SKM-1 treated with dmso at 0.1 percent for 144 hours (cell line): ENCODE measurements at regions not wholly inside any gene's neighbourhood (a gene's known extent, or its start where the extent isn't known, plus 50 kb on each side); places are given as distances from the start of the nearest gene placed in this dataset.
"Not testable (repeated sequence)": the region's sequence is repeated elsewhere in the genome, so short reads cannot be mapped to it uniquely, and the experiment has no call there.

Source experiments
- DNase-seq: peaks from one replicate; lab custom pipeline; 2025; ENCODE audit not compliant: unreplicated experiment; lab: John Stamatoyannopoulos, UW

GRCh38 chr5:110288766-110289511 lies 437.5 kb downstream of the TMEM232 start:
- DNase-seq, result peak; percentile 22

GRCh38 chr5:110289512-110289810 lies 437.0 kb downstream of the TMEM232 start:
- no peak for DNase-seq

- no peak for DNase-seq
Observed at GRCh38 chr5:110290542-110290941, 435.9 kb downstream of the TMEM232 start.

- DNase-seq, result no peak
Observed at GRCh38 chr5:110294281-110294680, 432.2 kb downstream of the TMEM232 start.

- no peak for DNase-seq
Observed at GRCh38 chr5:110297152-110297670, 429.3 kb downstream of the TMEM232 start.

GRCh38 chr5:110304176-110304575 lies 422.3 kb downstream of the TMEM232 start:
- DNase-seq, result no peak

DNA sequence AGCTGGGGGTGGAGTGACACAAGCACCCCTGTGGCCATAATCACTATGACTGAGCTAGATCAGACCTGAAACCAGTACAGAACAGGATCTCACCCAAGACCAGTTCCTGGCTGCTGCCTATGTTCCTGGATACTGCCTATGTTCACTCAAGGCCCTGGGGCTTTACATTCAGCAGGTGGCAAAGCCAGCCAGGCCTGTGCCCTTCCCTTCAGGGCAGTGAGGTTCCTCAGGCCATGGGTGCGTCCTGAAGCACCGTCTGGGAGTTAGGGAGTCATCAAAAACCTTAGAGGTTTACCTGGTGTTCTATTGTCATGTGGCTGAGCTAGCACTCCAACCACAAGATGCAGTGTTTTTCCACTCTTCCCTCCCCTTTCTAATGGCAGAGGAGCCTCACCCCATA lies 419.8 kb downstream of the TMEM232 start:
- no peak for DNase-seq

DNA sequence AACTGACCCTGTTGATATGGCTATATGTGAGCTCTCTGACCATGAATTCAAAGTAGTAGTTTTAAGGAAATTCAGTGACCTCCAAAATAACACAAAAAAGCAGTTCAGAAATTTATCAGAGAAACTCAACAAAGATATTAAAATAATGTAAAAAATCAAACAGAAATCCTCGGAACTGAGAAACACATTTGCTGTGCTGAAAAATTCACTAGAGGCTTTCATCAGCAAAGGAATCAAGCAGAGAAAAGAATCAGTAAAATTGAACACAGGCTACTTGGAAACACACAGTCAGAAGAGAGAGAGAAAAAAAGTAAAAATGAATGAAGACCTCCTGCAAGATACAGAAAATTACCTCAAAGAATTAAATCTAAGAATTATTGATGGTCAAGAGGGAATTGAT lies 417.2 kb downstream of the TMEM232 start:
- no peak for DNase-seq

DNA sequence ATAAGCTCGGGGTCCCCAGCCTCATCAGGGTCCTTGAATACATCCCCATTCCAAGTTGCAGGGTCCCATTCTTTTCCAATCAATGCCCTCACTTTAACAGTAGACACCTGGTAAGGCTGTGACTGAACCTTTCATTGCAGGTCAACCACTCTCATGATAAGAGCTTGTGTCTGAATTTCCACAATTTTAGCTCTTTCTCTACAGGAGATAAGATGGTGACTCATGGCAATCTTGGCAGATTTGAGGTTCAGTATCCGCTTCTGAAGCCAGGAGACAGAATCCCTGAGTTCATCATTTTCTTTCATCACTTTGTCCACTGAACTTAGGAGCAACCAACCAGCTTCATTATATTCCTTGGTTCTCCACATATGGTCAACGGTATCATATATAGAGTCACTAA lies 409.9 kb downstream of the TMEM232 start:
- not testable (repeated sequence) for DNase-seq

DNA sequence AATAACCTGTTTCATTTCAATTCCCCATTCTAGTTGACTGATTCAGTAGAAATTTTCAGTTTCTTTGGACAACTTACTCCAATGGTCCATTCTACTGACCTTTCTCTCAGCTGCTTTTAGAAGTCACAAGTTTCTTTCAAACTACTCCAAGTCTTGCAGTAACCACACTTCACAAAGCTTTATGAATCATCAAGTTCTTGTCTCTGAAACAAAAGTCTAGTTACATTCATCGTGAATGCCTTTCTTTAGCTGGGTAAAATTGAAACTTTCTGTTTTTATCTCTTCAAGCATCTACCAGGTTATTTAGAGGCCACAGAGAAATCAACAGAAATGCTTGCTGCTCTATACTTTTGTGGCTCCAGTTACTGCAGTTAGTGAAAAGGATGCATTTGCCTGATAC lies 405.4 kb downstream of the TMEM232 start:
- no peak for DNase-seq

DNA sequence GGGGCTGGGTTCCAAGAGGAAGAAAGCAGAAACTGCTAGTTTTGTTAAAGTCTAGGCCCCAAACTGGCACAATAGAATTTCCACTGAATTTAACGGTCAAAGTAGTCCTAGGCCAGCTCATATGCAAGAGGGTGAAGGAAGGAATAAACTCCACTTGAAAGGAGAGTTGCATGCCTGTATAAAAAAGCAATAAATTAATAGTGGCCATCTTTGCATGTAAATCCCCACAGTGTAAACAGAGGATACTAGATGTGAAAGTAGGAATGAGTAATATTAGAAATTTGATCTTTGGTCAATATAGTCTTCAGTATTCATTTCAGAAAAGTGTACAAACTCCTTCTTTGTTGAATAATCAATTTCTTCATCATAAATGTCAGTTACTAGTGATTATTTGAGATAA lies 403.1 kb downstream of the TMEM232 start:
- no peak for DNase-seq

GRCh38 chr5:110323832-110324231 lies 402.6 kb downstream of the TMEM232 start:
- no peak for DNase-seq

DNA sequence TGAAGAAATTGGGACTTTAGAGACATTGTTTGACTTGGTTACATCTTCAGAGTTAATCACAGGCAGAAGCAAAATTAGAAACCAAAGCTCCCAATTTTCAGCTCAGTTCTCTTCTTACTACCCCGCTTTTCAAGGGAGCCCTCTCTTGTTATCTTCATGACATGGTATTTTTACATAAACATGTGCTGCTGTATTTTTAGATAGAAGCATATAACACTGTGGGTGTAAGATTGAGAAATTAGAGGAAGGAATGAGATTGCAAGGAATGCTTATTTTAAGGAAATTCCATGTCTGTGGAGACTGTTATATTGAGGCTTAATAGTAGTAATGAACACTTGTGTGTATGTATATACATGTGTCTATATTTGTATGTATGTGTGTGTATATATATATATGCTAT lies 401.6 kb downstream of the TMEM232 start:
- no peak for DNase-seq

DNA sequence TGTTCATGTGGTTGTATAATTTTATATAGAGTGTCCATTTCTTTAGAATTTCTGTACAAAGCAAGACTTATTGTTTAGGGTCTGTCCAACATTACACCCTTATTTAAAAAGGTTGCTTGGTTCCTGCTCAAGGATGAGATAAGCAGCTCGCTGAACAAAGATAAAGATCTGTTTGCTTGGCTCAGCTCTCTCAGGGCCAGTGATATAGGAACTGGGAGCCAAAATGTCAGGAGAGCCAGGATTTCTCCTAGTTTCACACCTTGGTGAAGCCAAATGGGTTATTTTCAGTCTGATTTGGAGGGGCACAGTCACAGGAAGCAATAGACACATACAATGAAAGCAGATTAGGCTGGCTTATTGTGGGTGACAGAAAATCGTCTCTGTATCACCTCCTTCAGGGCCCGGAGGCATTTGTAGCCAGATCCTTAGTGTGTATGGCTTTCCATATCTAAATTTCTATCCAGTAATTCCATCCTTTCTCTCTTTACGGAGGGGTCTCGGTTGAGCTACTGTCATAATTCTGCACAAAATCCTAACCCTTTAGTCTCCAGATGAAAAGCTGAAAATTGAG lies 396.4 kb downstream of the TMEM232 start:
- DNase-seq, result no peak

GRCh38 chr5:110333384-110333783 lies 393.1 kb downstream of the TMEM232 start:
- DNase-seq, result no peak

- DNase-seq, result no peak
Observed at GRCh38 chr5:110335361-110336066, 391.0 kb downstream of the TMEM232 start.

DNA sequence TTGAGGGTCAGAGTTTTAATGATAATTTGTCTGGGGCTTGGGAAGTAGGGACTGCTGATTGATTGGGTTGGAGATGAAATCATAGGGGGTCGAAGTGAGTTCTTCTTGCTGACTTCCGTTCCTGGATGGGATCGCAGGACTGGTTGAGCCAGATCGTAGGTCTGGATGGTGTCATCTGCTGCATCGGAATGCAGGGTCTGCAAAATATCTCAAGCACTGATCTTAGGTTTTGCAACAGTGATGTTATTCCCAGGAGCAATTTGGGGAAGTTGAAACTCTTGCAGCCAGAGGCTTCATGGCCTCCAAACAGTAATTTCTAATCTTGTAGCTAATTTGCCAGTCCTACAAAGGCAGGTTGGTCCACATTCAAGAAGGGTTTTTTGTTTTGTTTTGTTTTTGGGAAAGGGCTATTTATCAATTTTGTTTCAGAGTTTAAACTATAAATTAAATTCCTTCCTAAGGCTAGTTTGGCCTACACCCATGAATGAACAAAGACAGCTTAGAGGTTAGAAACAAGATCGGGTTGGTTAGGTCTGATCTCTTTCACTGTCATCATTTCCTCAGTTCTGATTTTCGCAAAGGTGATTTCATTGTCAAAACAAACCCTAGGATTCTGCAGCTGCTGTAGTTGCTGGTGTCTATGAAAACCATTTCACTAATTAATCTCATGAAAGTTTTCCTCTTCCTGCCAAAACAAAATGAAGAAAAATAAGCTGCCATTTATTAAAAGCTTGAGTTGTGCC lies 388.0 kb downstream of the TMEM232 start:
- peak; percentile 6 for DNase-seq

GRCh38 chr5:110339399-110339798 lies 387.1 kb downstream of the TMEM232 start:
- no peak for DNase-seq

GRCh38 chr5:110341836-110342235 lies 384.6 kb downstream of the TMEM232 start:
- DNase-seq, result no peak

GRCh38 chr5:110342683-110343082 lies 383.8 kb downstream of the TMEM232 start:
- no peak for DNase-seq

DNA sequence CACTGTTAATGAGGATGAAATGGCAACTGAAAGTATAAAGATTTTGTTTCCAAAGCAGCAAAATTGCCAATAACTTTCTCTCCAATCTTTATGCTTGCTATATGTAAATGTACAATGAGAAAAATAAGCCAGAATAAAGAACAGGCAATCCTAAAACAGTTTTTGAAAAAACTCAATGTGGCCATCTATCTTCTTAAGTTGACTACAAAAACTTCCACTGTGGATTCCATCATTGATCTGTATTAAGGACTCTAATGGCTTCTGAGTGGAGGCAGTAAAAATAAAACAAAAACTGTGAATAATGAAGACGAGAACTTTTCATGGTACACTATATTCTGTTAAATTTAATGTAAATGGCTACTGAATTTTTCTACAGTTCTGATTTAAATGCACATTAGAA lies 382.9 kb downstream of the TMEM232 start:
- no peak for DNase-seq

GRCh38 chr5:110345623-110346022 lies 380.8 kb downstream of the TMEM232 start:
- DNase-seq, result no peak
